ENCODE measurements at regions not wholly inside any gene's neighbourhood (a gene's known extent, or its start where the extent isn't known, plus 50 kb on each side); places are given as distances from the start of the nearest gene placed in this dataset.

DNA sequence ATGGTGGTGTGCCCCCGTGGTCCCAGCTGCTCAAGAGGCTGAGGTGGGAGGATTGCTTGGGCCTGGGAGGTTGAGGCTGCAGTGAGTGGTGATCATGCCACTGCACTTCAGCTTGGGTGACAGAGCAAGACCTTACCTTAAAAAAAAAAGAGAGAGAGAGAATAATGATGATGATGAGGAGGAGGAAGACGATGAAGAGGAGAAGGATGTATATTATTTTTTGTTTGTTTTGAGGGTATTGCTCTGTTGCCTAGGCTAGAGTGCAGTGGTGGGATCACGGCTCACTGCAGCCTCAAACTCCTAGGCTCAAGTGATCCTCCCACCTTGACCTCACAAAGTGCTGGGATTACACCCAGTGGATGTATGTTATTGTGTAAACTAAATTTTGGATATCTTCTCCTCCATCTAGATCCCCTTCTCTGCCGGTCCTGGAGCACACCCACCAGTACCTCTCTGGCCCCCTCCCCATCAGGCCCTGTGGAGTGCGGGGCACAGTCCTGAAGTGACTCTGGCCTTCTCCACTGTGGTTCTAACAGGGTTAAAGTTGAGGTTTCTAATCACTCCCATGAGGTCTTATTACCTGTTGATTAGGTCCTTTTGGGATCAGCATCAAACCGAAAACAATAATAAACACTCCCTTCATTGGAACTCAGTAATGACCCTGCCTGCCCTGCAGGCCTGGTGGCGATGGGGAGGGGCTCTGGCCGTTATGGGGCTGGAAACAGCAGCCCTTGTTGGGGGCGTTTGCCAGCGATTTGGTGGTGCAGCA, 60.5 kb upstream of the ZFHX3 start:
- TF ChIP-seq, protein P1, sequence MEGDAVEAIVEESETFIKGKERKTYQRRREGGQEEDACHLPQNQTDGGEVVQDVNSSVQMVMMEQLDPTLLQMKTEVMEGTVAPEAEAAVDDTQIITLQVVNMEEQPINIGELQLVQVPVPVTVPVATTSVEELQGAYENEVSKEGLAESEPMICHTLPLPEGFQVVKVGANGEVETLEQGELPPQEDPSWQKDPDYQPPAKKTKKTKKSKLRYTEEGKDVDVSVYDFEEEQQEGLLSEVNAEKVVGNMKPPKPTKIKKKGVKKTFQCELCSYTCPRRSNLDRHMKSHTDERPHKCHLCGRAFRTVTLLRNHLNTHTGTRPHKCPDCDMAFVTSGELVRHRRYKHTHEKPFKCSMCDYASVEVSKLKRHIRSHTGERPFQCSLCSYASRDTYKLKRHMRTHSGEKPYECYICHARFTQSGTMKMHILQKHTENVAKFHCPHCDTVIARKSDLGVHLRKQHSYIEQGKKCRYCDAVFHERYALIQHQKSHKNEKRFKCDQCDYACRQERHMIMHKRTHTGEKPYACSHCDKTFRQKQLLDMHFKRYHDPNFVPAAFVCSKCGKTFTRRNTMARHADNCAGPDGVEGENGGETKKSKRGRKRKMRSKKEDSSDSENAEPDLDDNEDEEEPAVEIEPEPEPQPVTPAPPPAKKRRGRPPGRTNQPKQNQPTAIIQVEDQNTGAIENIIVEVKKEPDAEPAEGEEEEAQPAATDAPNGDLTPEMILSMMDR (IDR thresholded peaks at IDR 0.05; ENCODE audit: low read depth, low read length), result no peak
- TF ChIP-seq EZH2phosphoT487 (IDR thresholded peaks at IDR 0.05; ENCODE audit: low read depth), result no peak
